HFF-Myc (cell line): ENCODE measurements at regions not wholly inside any gene's neighbourhood (a gene's known extent, or its start where the extent isn't known, plus 50 kb on each side); places are given as distances from the start of the nearest gene placed in this dataset.
"Not testable (repeated sequence)": the region's sequence is repeated elsewhere in the genome, so short reads cannot be mapped to it uniquely, and the experiment has no call there.

ENCODE experiments used
- DNase-seq: peaks from one replicate; pipeline ENCODE4 v3.0.0-alpha.2; 2011; ENCODE audit warnings: low read depth; ENCODE audit errors: extremely low read depth
- H3K4me3 ChIP-seq: replicated peaks from 2 replicates; pipeline ENCODE4 v1.5.1; 2011; ENCODE audit warnings: low read depth, mild to moderate bottlenecking, control low read depth, low read length
- CTCF ChIP-seq: IDR thresholded peaks from 2 replicates; pipeline ENCODE4 v1.5.1; 2012; ENCODE audit warnings: mild to moderate bottlenecking, low read depth, low read length, control low read depth; ENCODE audit errors: missing control alignments

GRCh38 chr10:29363930-29364329 lies 75.1 kb downstream of the LYZL1 start:
- DNase-seq, H3K4me3 ChIP-seq: not testable (repeated sequence)

- not testable (repeated sequence) for DNase-seq, H3K4me3 ChIP-seq
Measured at GRCh38 chr10:29366206-29366605, 77.3 kb downstream of the LYZL1 start.

- no peak for DNase-seq
- TF ChIP-seq CTCF = no peak
- no peak overlapping the region for H3K4me3 ChIP-seq
Measured at GRCh38 chr10:29369419-29369818, 80.5 kb downstream of the LYZL1 start.

GRCh38 chr10:29370097-29371092 lies 81.5 kb downstream of the LYZL1 start:
- no peak overlapping the region for H3K4me3 ChIP-seq
- DNase-seq = no peak
- no peak for TF ChIP-seq CTCF

- DNase-seq = no peak
- no peak for TF ChIP-seq CTCF
- no peak overlapping the region for H3K4me3 ChIP-seq
Measured at GRCh38 chr10:29372920-29373319, 84.0 kb downstream of the LYZL1 start.

- no peak for DNase-seq
- TF ChIP-seq CTCF = no peak
- no peak overlapping the region for H3K4me3 ChIP-seq
Measured at GRCh38 chr10:29374162-29374561, 85.3 kb downstream of the LYZL1 start.

GRCh38 chr10:29375888-29376287 lies 87.0 kb downstream of the LYZL1 start:
- H3K4me3 ChIP-seq = no peak overlapping the region
- DNase-seq = no peak
- TF ChIP-seq CTCF = no peak
